K562 (cell line): ENCODE measurements at regions not wholly inside any gene's neighbourhood (a gene's known extent, or its start where the extent isn't known, plus 50 kb on each side); places are given as distances from the start of the nearest gene placed in this dataset.

Experiments
- RNF2 ChIP-seq: sonication (generic); IDR thresholded peaks from 2 replicates; pipeline ENCODE4 v1.6.1; 2016
- U2AF2 ChIP-seq: fragments of 200-400 bp; formaldehyde crosslinking; optimal IDR thresholded peaks from 2 replicates; pipeline ENCODE3; 2017; ENCODE audit warnings: low read depth, mild to moderate bottlenecking, low read length
- ZNF12 ChIP-seq: sonication (generic); formaldehyde crosslinking; IDR thresholded peaks from 2 replicates; pipeline ENCODE4 v1.4.0; 2020; ENCODE audit warnings: mild to moderate bottlenecking, missing genetic modification reagents

- TF ChIP-seq U2AF2 (no peak), RNF2 (no peak), ZNF12 (CRISPR knock-in tag) (no peak)
Observed at GRCh38 chr4:176534566-176534965, 214.8 kb downstream of the SPCS3 start.
